ENCODE measurements at regions not wholly inside any gene's neighbourhood (a gene's known extent, or its start where the extent isn't known, plus 50 kb on each side); places are given as distances from the start of the nearest gene placed in this dataset.
"Not testable (repeated sequence)": the region's sequence is repeated elsewhere in the genome, so short reads cannot be mapped to it uniquely, and the experiment has no call there.

DNA sequence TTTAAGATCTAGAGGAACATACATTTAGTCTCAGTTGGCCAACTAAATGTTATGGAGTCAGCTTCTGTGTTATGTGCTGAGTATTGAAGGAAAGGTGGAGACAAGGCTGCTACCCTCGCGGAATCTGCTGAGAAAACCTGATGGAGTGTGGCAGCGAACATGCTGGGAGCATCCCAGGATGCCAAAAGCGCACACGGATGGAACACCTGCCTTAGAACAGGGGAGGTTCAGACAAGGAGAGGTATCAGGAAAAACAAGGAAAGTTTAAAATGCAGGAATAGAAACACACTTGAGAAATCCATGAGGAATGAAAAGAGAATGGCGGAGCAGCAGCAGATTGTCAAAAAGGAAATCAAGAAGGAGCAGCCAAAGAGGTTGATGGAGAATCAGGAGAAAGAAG lies 1389.5 kb upstream of the DEFB115 start:
- not testable (repeated sequence) for TF ChIP-seq ZNF274 (IDR thresholded peaks at IDR 0.05; ENCODE audit: borderline replicate concordance, low read depth, low read length); TAF1 (IDR thresholded peaks at IDR 0.05; ENCODE audit: control insufficient read depth, extremely low read depth, insufficient read depth, low read length, severe bottlenecking); KLF1 (tag; IDR thresholded peaks at IDR 0.05); PHB (CRISPR knock-in tag; IDR thresholded peaks at IDR 0.05); ELF1 (tag; IDR thresholded peaks at IDR 0.05); POLR2AphosphoS5 (IDR thresholded peaks at IDR 0.05; ENCODE audit: control insufficient read depth, insufficient read depth, low read depth, low read length); MXI1 (IDR thresholded peaks at IDR 0.05; ENCODE audit: low read depth, low read length); ZNF124 (CRISPR knock-in tag; IDR thresholded peaks at IDR 0.05)
- TF ChIP-seq, protein P1, sequence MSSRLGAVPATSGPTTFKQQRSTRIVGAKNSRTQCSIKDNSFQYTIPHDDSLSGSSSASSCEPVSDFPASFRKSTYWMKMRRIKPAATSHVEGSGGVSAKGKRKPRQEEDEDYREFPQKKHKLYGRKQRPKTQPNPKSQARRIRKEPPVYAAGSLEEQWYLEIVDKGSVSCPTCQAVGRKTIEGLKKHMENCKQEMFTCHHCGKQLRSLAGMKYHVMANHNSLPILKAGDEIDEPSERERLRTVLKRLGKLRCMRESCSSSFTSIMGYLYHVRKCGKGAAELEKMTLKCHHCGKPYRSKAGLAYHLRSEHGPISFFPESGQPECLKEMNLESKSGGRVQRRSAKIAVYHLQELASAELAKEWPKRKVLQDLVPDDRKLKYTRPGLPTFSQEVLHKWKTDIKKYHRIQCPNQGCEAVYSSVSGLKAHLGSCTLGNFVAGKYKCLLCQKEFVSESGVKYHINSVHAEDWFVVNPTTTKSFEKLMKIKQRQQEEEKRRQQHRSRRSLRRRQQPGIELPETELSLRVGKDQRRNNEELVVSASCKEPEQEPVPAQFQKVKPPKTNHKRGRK (tag; IDR thresholded peaks at IDR 0.05), result not testable (repeated sequence)
- TF ChIP-seq, protein P2, sequence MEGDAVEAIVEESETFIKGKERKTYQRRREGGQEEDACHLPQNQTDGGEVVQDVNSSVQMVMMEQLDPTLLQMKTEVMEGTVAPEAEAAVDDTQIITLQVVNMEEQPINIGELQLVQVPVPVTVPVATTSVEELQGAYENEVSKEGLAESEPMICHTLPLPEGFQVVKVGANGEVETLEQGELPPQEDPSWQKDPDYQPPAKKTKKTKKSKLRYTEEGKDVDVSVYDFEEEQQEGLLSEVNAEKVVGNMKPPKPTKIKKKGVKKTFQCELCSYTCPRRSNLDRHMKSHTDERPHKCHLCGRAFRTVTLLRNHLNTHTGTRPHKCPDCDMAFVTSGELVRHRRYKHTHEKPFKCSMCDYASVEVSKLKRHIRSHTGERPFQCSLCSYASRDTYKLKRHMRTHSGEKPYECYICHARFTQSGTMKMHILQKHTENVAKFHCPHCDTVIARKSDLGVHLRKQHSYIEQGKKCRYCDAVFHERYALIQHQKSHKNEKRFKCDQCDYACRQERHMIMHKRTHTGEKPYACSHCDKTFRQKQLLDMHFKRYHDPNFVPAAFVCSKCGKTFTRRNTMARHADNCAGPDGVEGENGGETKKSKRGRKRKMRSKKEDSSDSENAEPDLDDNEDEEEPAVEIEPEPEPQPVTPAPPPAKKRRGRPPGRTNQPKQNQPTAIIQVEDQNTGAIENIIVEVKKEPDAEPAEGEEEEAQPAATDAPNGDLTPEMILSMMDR (IDR thresholded peaks at IDR 0.05 in 2 of 3, conservative IDR thresholded peaks at IDR 0.05 in 1 of 3; ENCODE audit: insufficient read depth in 2 of 3, low read depth in 1 of 3, low read length in 3 of 3), result not testable (repeated sequence)
